Sciatic nerve (tissue), 2 donors: ENCODE measurements at regions not wholly inside any gene's neighbourhood (a gene's known extent, or its start where the extent isn't known, plus 50 kb on each side); places are given as distances from the start of the nearest gene placed in this dataset.
"Not testable (repeated sequence)": the region's sequence is repeated elsewhere in the genome, so short reads cannot be mapped to it uniquely, and the experiment has no call there.

Experiments
- ATAC-seq: fragments of 200-7000 bp; cut with Tn5 transposase; one replicate; pipeline ENCODE4 v1.9.1; 2020; ENCODE audit warnings: mild to moderate bottlenecking, moderate library complexity
- DNase-seq: peaks from one replicate; pipeline ENCODE4 v3.0.0-alpha.2; 2020; ENCODE audit warnings: low spot score
- intact Hi-C: fragments of 100-400 bp; cut with DNase I; formaldehyde crosslinking; loops from one replicate; pipeline ENCODE4 v1.14.2; 2022
- donor health status: DM: no; HTN: no; CAD: no.
- donor health status: DM: no; HTN: no; CAD: no.

DNA sequence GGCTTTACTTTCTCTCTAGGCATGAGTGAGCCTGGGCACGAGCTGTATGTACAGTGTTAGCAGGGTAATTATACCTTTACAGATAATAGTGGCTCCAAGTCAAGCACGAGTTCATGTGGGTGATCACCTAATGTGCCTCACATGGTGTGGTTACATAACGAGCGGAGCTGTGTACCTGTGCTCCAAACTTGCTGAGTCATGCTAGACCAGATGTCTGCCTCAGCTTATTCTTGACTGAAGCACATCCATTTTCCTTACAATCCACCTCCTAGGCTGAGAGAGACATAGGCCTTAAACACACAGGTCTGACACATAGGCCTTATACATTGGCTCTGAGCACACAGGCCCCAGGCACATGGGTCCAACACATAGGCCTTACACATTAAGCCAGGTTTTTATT lies 426.6 kb downstream of the GPAT3 start:
- no peak for DNase-seq
- ATAC-seq: no peak
- intact Hi-C loops: no loop called here

DNA sequence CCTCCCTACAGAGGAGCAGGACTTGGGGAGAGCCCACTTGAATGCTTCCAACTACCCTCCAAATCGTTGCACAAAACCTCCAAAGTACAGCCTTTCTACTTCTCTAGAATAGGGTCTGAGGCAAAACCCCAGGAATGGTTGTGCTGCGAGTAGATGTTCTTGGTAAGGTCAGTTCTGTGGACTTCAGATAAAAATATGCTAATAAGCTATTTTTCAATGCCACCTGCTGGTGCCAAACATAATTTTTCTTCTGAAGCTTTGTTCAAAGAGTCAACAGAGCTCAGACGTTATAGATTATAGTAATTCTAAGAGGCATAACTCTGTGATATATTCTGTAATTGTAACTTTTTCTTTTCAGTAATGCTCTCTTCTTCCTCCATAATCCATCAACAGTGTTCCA lies 425.7 kb downstream of the GPAT3 start:
- DNase-seq (no peak), ATAC-seq (no peak)
- intact Hi-C loops: no loop called here

DNA sequence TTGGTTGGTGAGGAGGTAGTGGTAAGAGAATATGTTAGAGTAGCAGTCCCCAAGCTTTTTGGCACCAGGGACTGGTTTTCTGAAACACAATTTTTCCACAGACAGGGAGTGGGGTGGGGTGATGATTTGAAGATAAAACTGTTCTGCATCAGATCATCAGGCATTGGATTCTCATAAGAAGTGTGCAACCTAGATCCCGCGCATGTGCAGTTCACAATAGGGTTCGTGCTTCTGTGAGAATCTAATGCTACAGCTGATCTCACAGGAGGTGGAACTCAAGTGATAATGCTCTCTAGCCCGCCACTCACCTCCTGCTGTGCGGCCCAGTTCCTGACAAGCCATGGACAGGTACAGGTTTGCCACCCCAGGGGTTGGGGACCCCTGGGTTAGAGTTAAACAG lies 423.3 kb downstream of the GPAT3 start:
- DNase-seq (no peak), ATAC-seq (no peak)
- intact Hi-C loops: no loop called here

DNA sequence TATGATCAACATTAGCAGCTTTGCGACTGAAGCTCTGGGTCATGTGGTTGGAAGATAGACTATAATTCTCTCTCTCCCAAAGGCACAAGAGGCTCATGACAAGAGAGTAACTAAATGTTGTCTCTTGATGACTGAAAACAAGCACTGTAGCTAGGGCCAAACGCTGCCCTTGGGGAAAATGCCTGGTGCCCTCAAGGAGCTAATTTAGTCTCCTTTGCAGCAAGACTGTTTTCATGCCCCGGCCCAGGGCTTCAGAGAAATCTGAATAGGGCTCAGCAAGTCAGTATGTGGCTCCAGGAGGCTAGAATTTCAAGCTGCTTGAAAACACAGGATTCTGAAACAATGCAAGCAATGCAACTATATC lies 411.9 kb downstream of the GPAT3 start:
- intact Hi-C loops: no loop called here
- no peak for DNase-seq
- ATAC-seq: no peak

DNA sequence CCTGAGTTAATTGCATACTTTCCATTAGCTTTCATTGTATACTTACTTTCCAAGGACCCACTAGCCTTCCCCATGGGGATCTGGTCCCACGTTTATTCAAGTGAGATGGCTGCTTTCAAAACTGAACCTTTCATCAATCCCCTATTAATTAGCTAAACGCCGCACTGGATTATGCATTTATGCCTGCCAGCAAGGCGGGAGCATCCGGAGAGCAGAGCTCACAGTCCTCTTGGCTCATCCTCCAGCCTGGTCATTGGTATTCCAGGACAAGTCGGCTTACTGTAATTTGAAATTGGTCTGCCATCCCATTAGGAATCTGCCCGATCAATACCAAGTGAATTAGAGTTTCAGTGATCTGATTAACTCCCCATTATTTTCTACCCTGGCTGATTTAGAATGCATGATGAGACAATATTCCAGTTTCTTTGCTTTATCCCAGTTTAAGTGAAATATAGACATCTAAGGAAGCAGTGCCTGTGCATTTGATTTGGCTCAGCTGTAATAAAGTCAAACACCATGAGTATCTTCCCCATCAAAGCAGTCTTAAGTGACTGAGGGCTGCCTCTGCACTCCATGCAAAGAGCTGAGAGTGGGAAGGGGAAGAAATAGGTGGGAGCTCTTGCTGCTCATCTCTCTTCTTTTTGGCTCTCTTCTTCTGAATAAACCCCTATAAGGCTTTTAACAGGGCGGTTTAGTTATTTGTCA lies 411.4 kb downstream of the GPAT3 start:
- no peak for DNase-seq
- intact Hi-C loops: no loop called here
- no peak for ATAC-seq

DNA sequence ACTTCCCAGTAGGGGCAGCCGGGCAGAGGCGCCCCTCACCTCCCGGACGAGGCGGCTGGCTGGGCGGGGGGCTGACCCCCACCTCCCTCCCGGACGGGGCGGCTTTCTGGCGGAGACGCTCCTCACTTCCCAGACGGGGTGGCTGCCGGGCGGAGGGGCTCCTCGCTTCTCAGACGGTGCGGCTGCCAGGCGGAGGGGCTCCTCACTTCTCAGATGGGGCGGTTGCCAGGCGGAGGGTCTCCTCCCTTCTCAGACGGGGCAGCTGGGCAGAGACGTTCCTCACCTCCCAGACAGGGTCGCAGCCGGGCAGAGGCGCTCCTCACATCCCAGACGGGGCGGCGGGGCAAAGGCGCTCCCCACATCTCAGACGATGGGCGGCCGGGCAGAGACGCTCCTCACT lies 407.8 kb downstream of the GPAT3 start:
- intact Hi-C loops, ATAC-seq, DNase-seq: not testable (repeated sequence)

DNA sequence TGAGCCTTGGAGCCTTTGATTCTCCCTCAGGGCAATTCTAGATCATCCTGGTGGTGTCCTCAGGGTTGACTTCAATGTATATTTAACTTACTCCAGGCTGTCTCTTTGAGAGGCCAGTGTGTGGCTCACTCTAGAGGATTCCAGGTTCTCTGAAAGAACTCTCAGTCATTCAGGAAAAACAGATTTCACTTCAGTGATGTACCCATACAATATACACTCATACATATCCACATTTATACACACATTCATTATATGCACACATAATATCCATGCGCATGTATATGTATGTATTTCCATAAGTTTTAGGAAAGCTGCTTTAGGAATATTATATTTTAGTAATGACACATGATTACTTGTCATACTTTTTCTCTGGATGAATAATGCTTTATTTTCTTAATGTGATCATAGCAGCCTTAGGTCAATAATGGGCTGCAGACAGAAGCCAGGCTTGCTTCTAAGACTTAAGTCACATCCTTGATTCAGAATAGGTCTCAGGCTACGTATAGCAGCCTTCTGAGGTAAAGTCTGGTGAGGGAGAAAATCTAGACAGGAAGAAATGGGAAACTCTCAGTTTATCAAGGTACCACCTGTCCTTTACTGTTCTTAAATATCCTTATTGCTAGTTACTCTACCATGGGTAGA lies 397.0 kb downstream of the GPAT3 start:
- DNase-seq (no peak), ATAC-seq (no peak)
- intact Hi-C loops: no loop called here

DNA sequence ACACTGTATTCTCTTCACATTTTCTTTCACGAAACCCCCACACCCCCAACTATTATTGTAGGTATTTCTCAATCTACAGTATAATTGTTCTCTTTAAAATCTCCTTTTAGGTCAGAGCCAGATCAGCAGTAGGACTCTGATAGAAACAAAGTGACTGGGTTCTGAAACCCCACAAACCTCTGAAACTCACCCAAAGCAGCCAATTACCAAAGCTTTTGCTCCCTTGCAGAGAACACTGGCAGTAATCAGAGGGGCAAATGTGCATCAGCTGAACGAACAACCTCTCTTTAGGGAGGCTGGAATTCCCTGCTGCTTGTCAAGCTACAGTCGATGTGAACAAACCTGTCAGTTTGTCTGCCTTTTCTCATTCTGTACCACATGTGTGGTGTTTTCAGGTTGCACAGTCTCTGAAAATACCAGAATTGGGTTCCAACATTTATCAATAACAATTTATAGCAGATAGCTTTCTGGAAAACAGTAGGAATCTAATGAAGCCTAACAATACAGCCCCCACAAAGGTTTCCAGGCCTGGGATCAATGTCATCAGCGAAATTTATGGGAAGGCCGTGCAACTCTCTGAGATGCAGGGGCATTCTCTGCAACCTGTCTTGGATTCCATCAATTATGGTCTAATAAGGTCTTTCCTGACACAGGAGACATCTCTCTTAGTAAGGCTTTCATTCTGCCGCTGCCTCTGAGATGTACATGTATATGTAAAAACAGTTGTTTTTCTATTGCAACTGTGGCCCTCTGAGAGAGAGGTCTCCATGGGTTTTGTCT lies 395.9 kb downstream of the GPAT3 start:
- DNase-seq (no peak), ATAC-seq (no peak)
- intact Hi-C loops: no loop called here

DNA sequence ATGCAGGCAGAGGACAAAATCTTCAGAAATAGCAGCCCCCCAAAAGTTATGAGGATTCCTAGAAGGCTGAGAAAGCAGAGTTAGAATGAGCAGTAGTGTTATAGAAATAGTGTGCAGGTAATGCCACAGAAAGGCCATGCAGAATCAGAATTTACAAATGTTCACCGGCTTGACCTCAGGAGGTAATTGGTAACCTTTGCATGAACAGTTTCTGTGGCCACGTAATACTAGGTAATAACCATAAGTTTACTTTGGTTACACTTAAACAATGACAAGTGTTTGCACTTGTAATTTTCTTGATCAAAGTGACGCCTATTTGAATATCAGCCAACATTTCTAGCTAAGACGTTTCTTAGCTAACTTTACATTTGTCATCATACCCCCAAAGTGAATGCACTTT lies 393.6 kb downstream of the GPAT3 start:
- intact Hi-C loops: no loop called here
- DNase-seq: no peak
- ATAC-seq: no peak

DNA sequence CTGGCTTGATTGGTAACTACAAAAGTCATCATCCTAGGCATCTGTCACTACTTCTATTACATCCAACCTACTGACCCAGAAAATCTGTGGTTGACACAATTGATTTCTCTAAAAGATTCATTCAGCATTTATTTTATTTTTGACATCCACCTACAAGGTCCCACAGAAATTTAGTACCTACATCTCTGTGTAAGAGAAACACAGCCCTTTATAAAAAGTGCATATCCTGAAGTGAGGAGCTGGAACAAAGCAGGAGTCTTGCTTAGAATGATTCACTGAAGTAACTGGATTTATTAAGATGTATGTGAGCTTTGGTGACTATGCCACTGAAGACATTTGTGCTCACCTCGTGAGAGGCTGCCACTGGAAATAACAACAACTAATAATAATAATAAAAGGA lies 391.0 kb downstream of the GPAT3 start:
- ATAC-seq: no peak
- intact Hi-C loops: no loop called here
- DNase-seq: no peak

DNA sequence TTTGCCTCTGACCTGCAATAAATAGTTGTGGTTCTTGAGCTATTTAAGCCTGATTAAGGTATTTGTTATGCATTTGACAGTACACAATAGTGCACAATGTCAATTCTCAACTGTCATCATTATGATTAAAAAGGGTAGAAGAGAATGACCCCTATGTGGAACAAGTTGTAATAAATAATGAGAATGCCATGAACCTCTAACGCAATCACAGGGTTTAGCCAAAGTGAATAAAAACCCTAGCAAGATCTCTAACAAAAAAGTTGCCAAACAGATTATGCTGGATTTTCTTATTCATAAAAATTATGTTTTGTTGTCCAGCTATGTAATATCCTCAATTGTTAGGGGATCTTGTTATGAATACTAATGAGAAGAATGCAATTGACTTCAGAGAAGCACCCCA lies 387.4 kb downstream of the GPAT3 start:
- ATAC-seq: no peak
- intact Hi-C loops: no loop called here
- no peak for DNase-seq

DNA sequence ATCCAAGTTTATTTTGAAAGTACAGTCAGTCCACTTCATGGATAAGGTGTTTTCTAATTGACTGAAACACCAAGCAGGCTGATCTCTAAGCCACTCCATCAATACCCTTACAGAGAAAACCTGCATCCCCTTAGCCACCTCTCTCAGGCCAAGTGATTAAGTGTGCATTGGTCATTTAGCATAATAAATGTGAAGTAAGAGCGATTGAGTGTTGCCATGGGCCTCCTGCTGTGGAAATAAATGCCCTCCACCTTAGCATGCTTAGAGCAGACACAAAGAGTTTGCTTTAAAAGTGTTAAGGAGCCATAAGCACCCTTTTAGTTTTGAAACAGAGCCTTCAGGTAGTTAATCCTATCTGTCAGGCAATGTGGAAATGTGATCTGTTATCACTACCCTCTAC lies 386.5 kb downstream of the GPAT3 start:
- DNase-seq: no peak
- no peak for ATAC-seq
- intact Hi-C loops: no loop called here

DNA sequence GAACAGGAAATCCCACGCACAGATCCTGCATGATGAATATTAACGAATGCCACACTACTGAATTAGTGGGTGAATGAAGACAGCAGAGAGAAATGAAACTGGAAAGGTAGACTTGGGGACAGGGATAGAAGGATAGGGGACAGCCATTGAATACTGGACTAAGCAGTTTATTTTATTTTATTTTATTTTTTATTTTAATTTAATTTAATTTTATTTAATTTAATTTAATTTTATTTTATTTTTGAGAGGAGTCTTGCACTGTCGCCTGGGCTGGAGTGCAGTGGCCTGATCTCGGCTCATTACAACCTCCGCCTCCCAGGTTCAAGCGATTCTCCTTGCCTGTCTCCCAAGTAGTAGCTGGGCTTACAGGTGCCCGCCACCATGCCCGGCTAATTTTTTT lies 385.2 kb downstream of the GPAT3 start:
- intact Hi-C loops: no loop called here
- ATAC-seq (no peak), DNase-seq (no peak)

DNA sequence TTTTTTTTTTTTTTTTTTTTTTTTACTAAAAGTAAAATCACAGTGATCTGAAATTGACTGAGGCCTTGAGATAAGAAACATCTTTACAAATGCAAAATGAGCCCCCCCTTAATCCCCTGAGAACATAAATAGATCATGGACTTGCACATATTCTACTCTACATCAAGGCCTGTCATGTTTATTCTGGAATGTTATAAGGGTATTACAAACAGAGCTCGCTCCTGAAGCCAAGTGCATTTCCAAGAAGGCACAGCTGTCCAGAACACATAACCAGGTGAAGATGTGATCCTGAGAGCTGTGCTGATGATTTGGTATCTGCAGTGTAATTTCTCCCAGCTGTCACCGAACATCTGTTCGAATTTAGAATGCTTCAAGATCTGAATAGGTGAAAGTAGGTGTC lies 384.5 kb downstream of the GPAT3 start:
- DNase-seq: no peak
- intact Hi-C loops: no loop called here
- ATAC-seq: no peak

DNA sequence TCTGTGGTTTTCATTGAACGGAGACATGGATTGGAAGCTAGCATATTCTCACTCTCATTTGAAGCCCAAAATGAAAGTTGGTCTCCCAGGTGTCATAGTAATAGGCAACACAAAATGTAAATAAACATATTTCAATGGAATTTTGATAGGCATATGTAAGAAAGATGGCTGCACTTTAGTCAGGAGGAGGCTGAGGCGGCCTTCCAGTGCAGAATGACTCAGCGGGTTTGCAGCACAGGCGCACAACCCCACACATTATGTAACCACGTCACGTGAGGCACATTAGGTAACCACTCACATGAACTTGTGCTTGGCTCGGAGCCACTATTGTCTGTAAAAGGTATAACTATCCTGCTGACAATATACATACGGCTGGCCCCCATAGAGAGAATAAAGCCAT lies 381.7 kb downstream of the GPAT3 start:
- ATAC-seq (no peak), DNase-seq (no peak)
- intact Hi-C loops: no loop called here

DNA sequence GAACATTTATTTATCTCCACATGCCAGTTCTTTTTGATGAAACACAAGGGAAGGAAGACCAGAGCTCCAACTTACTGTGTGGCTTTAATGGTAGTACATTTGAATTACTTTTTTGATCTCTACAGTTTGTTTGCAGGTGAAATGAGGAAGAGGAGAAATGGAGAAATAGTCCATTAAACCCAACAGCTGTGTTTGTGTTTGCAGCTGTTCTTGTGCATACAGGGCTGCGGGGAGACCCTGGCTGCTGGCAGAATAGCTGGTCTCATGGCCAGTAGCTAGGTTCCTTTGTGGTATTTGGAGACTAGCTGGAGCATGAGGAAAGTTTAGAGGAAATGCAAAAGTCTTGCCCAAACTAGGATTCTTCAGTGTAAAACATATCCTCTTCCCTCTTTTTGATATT lies 374.8 kb downstream of the GPAT3 start:
- intact Hi-C loops: no loop called here
- ATAC-seq: no peak
- DNase-seq: no peak

DNA sequence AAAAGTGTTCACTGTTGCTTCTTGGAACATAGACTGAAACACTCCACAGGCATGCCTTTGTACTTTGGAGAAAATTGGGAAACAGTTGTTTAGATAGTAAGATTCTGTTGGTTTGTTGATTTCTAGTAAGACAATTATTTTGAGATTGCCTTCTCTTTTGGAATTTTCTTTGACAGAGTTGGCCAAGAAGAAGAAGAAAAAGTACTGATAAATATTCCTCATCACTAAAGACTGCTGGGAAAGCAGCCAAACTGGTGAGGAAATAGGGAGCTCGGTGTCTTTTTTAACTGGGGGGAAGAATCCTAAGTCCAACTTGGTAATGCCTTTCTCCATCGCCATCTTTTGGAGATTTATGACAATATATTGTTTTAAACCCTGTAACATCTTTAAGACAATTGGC lies 370.7 kb downstream of the GPAT3 start:
- ATAC-seq: peak; percentile 52
- DNase-seq: no peak
- intact Hi-C loops: no loop called here

DNA sequence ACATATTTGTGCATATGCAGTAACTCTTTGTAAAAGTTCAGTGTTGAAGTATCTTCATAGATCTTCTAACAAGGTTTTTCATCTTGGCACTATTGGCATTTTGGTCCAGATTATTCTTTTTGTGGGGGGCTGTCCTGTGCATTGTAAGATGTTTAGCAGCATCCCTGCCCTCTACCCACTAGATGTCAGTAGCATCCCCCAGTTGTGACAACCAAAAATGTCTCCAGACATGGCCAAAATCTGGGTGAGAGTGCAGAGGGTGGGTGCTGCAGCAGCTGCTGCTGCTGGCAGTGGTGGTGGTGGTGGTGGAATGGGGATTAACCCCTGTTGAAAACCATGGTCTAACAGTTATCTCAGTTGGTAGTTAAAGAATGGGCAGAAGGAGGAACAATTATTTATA lies 370.0 kb downstream of the GPAT3 start:
- DNase-seq: no peak
- intact Hi-C loops: no loop called here
- no peak for ATAC-seq

DNA sequence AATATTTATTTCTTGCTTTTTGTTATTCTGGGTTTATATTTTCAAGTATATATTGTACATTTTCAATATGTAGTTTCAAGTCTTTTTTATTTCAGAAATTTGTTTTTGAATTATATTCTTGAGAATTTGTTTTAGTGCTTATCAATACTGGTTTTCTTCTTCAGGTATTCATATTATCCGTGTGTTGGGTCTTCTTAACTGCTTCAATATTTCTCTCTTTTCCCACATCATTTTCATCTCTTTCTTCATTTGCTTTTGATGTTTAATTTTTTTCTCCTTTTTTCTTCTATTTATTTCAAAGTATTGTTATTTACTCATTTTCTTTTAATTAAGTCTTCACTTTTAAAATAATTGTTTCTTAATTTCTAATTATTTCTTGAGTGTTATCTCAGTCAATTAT lies 367.8 kb downstream of the GPAT3 start:
- ATAC-seq, intact Hi-C loops, DNase-seq: not testable (repeated sequence)

DNA sequence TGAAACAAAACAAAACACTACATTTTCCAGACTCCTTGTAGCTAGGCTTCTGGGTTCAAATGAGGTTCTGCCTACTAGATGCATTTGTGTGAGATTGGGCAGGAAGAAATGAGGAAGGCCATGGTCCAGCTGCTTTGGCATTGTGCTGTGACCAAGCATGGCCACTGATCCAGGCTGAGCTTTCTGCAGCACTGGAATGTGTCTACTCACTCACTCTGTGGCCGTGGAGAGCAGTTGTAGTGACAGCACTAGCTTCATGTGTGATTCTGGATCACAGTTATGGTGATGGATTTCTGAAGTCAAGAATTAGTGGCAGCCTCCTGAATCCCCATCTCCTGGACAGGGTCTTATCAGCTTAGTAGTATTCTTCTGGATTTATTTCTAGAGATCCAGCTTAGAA lies 358.9 kb downstream of the GPAT3 start:
- intact Hi-C loops: no loop called here
- no peak for DNase-seq
- no peak for ATAC-seq

DNA sequence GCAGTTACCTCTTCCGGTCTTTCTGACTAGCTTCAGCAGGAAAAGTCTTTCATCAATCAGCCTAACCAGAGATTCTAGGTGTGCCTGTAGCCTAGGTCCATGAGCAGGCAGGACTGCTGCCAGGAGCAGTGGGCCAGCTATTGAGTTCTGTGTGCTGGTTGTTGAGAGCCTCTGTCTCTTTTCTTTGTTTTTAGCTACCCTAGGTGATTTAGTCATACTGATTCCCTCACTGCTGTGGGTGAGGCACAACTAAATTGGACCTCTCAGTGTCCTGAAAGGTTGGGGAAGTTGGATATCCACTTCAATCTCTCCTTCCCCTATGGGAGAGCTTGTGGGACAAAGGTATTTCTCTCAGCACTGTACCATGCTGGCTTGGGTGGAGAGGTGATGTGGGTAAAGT lies 354.9 kb downstream of the GPAT3 start:
- DNase-seq (no peak), ATAC-seq (no peak)
- intact Hi-C loops: no loop called here
